Transverse colon (tissue), 4 donors: ENCODE measurements at regions not wholly inside any gene's neighbourhood (a gene's known extent, or its start where the extent isn't known, plus 50 kb on each side); places are given as distances from the start of the nearest gene placed in this dataset.

Source experiments
- DNase-seq: peaks from one replicate; pipeline ENCODE4 v3.0.0-alpha.2; 2019
- H3K27ac ChIP-seq, 4 donors: fragments of 200-600 bp; sonication (generic); 2 replicates each; pipeline ENCODE4 v1.5.1; 2016 to 2018; ENCODE audit warnings: inconsistent platforms in 4 of 4
- H3K27me3 ChIP-seq: fragments of 200-600 bp; sonication (generic); 2 replicates; pipeline ENCODE4 v1.5.1; 2017; ENCODE audit warnings: inconsistent platforms
- H3K36me3 ChIP-seq, 4 donors: fragments of 200-600 bp; sonication (generic); 2 replicates each; pipeline ENCODE4 v1.5.1; 2017 to 2019; ENCODE audit warnings: inconsistent platforms in 4 of 4
- H3K4me1 ChIP-seq, 4 donors: fragments of 200-600 bp; sonication (generic); 2 replicates each; pipeline ENCODE4 v1.5.1; 2017 to 2020; ENCODE audit warnings: inconsistent platforms in 4 of 4
- H3K4me3 ChIP-seq, 4 donors: fragments of 200-600 bp; sonication (generic); 1 replicate in 1 of 4; 2 replicates in 3 of 4; pipeline versions ENCODE4 v1.5.1 to v1.6.1; 2017 to 2019; ENCODE audit warnings: inconsistent platforms in 4 of 4
- H3K9me3 ChIP-seq, 2 donors: fragments of 200-600 bp; sonication (generic); 2 replicates each; pipeline ENCODE4 v1.5.1; 2017 to 2019; ENCODE audit warnings: inconsistent platforms in 2 of 2
- EP300 ChIP-seq: sonication (generic); formaldehyde crosslinking; IDR thresholded peaks from one replicate; pipeline ENCODE4 v1.6.1; 2017; ENCODE audit warnings: antibody characterized with exemption, low read depth
- POLR2A ChIP-seq: fragments of 450-650 bp; IDR thresholded peaks from one replicate; pipeline ENCODE4 v1.6.1; 2016; ENCODE audit warnings: antibody characterized with exemption, mild to moderate bottlenecking, moderate library complexity
- POLR2AphosphoS5 ChIP-seq, 3 donors: sonication (generic); formaldehyde crosslinking; IDR thresholded peaks; one replicate each; pipeline ENCODE4 v1.6.1; 2016; ENCODE audit warnings: antibody characterized with exemption in 3 of 3
- WGBS, 2 donors: methylation state at CpG; one replicate each; pipeline ENCODE4 v1.1.5; 2018; ENCODE audit warnings: low coverage in 1 of 2; 5-methylcytosine and 5-hydroxymethylcytosine counted together
- in situ Hi-C, 4 donors: fragments of 200-750 bp; cut with MboI; loops; one replicate each; pipeline versions ENCODE4 v1.15.0 to v1.15.1; 2017; ENCODE audit warnings: low sequenced_read_pairs in 3 of 4, low pct_ligation_motif_present in 1 of 4, low pct_unique_long_range_greater_than_20kb in 1 of 4
- intact Hi-C: fragments of 100-400 bp; cut with DNase I; formaldehyde crosslinking; loops from one replicate; pipeline ENCODE4 v1.15.1; 2023; ENCODE audit warnings: low total_unique reads
- TF ChIP-seq, protein P1 (sequence below), 5 experiments: fragments of 200-600 bp in 3 of 5; fragments of 450-650 bp in 2 of 5; sonication (generic) in 3 of 5; IDR thresholded peaks; 1 replicate in 2 of 5; 2 replicates in 3 of 5; pipeline ENCODE4 v1.5.1; 2016 to 2017; ENCODE audit warnings: antibody characterized with exemption in 5 of 5, inconsistent platforms in 3 of 5, mild to moderate bottlenecking in 2 of 5, moderate library complexity in 1 of 5

DNA sequence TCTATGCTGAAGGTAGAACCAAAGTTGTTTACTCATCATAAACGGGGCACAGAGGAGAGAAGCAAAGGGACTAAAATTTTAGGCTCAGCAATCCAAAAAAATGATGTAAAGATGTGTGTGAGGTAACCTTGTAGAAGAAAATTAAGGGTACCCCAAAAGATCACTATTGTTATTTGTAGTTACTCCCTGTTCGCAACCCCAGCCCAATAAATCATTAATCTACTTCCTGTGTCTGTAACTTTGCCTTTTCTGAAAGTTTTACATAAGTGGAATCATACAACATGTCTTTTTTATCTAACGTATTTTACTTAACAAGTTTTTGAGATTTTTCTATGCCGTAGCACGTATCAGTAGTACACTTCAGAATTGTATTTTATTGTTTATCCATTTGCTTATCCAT is 1114.8 kb upstream of the GJE1 start:
- in situ Hi-C loops (no loop called here), intact Hi-C loops (no loop called here)
- TF ChIP-seq POLR2AphosphoS5 (IDR thresholded peaks at IDR 0.05) (no peak), POLR2A (no peak), EP300 (no peak)
- TF ChIP-seq, protein P1, sequence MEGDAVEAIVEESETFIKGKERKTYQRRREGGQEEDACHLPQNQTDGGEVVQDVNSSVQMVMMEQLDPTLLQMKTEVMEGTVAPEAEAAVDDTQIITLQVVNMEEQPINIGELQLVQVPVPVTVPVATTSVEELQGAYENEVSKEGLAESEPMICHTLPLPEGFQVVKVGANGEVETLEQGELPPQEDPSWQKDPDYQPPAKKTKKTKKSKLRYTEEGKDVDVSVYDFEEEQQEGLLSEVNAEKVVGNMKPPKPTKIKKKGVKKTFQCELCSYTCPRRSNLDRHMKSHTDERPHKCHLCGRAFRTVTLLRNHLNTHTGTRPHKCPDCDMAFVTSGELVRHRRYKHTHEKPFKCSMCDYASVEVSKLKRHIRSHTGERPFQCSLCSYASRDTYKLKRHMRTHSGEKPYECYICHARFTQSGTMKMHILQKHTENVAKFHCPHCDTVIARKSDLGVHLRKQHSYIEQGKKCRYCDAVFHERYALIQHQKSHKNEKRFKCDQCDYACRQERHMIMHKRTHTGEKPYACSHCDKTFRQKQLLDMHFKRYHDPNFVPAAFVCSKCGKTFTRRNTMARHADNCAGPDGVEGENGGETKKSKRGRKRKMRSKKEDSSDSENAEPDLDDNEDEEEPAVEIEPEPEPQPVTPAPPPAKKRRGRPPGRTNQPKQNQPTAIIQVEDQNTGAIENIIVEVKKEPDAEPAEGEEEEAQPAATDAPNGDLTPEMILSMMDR (IDR thresholded peaks at IDR 0.05), result no peak
- WGBS, 2 donors, result 80 to 83% methylated on average over 5 of the region's 5 CpGs
- no peaks in the 10 kb centered on the region for H3K36me3 ChIP-seq
- no peak overlapping the region for H3K27ac ChIP-seq
- no peak for DNase-seq
- H3K4me3 ChIP-seq, result no peak overlapping the region
- H3K4me1 ChIP-seq, result no peaks in the 10 kb centered on the region
- H3K9me3 ChIP-seq, result no peaks in the 10 kb centered on the region
- no peaks in the 10 kb centered on the region for H3K27me3 ChIP-seq

DNA sequence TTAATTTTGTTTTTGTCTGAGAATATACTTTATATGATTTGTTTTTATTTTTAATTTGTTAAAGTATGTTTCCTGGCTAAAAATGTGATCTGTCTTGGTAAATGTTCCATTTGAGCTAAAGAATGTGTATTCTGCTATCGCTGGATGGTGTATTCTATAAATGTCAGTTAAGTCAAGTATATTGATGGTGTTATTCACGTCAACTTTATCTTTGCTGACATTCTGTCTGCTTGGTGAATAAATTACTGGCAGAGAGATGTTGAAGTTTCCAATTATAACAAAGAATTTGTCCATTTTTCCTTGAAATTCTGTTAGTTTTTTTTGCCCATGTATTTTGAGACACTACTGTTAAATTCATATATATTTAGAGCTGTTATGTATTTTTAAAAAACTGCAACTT is 1131.8 kb upstream of the GJE1 start:
- H3K27ac ChIP-seq, result no peak overlapping the region
- intact Hi-C loops, result no loop called here
- no peak for DNase-seq
- 80 to 86% methylated on average over 2 of the region's 2 CpGs for WGBS, 2 donors
- no peaks in the 10 kb centered on the region for H3K36me3 ChIP-seq
- no peak overlapping the region for H3K4me3 ChIP-seq
- no peak for TF ChIP-seq POLR2A
- TF ChIP-seq, protein P1 (IDR thresholded peaks at IDR 0.05), result no peak
- TF ChIP-seq EP300, result no peak
- no peak for TF ChIP-seq POLR2AphosphoS5 (IDR thresholded peaks at IDR 0.05)
- H3K27me3 ChIP-seq, result no peaks in the 10 kb centered on the region
- no peaks in the 10 kb centered on the region for H3K9me3 ChIP-seq
- in situ Hi-C loops, result no loop called here
- no peaks in the 10 kb centered on the region for H3K4me1 ChIP-seq

DNA sequence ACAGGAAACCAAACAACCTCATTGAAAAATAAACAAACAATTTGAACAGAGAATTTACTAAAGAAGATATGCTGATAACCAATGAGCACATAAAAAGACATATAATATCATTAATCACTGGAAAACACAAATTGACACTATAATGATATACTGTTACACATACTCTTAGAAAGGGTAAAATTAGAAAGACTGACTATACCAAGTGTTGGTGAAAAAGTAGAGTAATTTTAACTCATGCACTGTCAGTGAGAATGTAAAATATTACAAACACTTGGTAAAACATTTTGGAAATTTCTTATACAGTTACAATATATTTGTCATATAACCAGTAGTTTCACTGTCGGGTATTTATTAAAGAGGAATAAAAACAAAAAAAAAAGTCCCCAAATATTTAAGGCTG is 1139.2 kb upstream of the GJE1 start:
- H3K4me1 ChIP-seq, result peaks cover 0 to 7% (median 2%) of the 10 kb centered on the region in 4 donors
- H3K36me3 ChIP-seq, result no peaks in the 10 kb centered on the region
- TF ChIP-seq EP300, result no peak
- TF ChIP-seq POLR2AphosphoS5 (IDR thresholded peaks at IDR 0.05), result no peak
- TF ChIP-seq, protein P1 (IDR thresholded peaks at IDR 0.05), result no peak
- no peak for TF ChIP-seq POLR2A
- no peak for DNase-seq
- no peak overlapping the region for H3K4me3 ChIP-seq
- no peak overlapping the region for H3K27ac ChIP-seq
- H3K9me3 ChIP-seq, result peaks cover 0 to 4% of the 10 kb centered on the region in 2 donors
- WGBS, 2 donors, result 97 to 100% methylated on average over 1 of the region's 1 CpG
- intact Hi-C loops (no loop called here), in situ Hi-C loops (no loop called here)
- H3K27me3 ChIP-seq, result no peaks in the 10 kb centered on the region

DNA sequence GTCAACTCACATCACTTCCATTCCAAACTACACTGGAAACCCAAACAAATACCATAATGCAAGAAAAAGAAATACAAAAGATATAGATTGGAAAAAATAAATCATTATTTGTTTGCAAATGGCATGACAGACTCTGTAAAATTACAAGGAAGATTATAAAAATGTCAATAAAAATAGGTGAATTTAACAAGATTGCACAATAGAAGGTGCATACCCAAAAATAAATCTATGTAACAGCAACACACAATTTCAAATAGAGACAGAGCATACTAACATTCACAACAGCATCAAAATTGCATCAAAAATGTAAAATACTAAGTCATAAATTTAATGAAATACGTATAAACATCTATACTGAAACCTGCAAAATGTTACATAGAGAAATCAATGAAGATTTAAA is 1140.0 kb upstream of the GJE1 start:
- TF ChIP-seq, protein P1 (IDR thresholded peaks at IDR 0.05), result no peak
- TF ChIP-seq EP300, result no peak
- no peak for TF ChIP-seq POLR2AphosphoS5 (IDR thresholded peaks at IDR 0.05)
- TF ChIP-seq POLR2A, result no peak
- intact Hi-C loops, result no loop called here
- H3K27me3 ChIP-seq, result no peaks in the 10 kb centered on the region
- in situ Hi-C loops, result no loop called here
- H3K4me1 ChIP-seq, result peaks cover 0 to 7% (median 2%) of the 10 kb centered on the region in 4 donors
- peaks cover 0 to 4% of the 10 kb centered on the region in 2 donors for H3K9me3 ChIP-seq
- 80 to 85% methylated on average over 1 of the region's 1 CpG for WGBS, 2 donors
- H3K36me3 ChIP-seq, result no peaks in the 10 kb centered on the region
- H3K27ac ChIP-seq, result no peak overlapping the region
- H3K4me3 ChIP-seq, result no peak overlapping the region
- no peak for DNase-seq
